Esophagus muscularis mucosa (tissue), 3 donors: ENCODE measurements at regions not wholly inside any gene's neighbourhood (a gene's known extent, or its start where the extent isn't known, plus 50 kb on each side); places are given as distances from the start of the nearest gene placed in this dataset.

Source experiments
- CTCF ChIP-seq, 3 experiments: fragments of 200-600 bp in 2 of 3; fragments of 450-650 bp in 1 of 3; sonication (generic) in 2 of 3; IDR thresholded peaks; one replicate each; pipeline ENCODE4 v1.5.1; 2017 to 2019; ENCODE audit warnings: antibody characterized with exemption in 3 of 3, mild to moderate bottlenecking in 2 of 3, moderate library complexity in 1 of 3
- POLR2A ChIP-seq: fragments of 450-650 bp; IDR thresholded peaks from one replicate; pipeline ENCODE4 v1.6.1; 2017; ENCODE audit warnings: antibody characterized with exemption, moderate library complexity, mild to moderate bottlenecking, low read depth

DNA sequence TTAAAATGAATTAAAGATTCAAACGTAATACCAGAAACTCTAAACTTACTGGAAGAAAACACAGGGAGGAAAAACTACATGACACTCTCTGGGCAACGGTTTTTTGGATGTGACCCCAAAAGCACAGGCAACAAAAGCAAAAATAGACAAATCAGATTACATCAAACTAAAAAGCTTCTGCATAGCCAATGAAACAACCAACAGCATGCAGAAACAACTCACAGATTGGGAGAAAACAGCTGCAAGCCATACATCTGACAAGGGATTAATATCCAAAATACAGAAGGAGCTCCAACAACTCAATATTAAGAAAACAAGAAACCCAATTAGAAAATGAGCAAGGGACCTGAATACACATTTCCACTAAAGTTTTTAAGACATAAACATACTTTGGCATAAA is 69.2 kb upstream of the ALOX12 start:
- TF ChIP-seq POLR2A (no peak), CTCF (IDR thresholded peaks at IDR 0.05) (no peak)
